ENCODE measurements at regions not wholly inside any gene's neighbourhood (a gene's known extent, or its start where the extent isn't known, plus 50 kb on each side); places are given as distances from the start of the nearest gene placed in this dataset.

DNA sequence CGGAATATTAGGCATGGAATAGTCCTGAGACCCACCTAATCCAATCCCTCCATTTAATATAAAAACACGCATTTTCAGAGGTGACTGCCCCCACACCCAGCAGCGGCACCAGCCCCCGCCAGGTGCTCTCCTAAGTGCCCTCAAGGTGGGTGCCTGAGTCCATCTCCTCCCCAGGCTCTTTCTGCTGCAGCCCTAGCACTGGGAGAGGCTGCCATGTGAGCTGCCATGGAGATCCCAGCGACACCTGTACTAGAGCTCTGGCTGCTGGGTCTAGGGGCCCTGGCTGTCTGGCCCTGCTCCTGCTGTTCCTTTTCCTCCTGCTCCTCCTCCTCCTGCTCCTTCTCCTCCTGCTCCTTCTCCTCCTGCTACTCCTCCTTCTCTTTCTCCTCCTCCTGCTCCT, 191.1 kb upstream of the BMPER start:
- TF ChIP-seq CTCF (IDR thresholded peaks at IDR 0.05) (no peak), POLR2A (IDR thresholded peaks at IDR 0.05) (no peak)

Measured in heart left ventricle (tissue), 13 donors.